WTC11 (cell line): ENCODE measurements at regions not wholly inside any gene's neighbourhood (a gene's known extent, or its start where the extent isn't known, plus 50 kb on each side); places are given as distances from the start of the nearest gene placed in this dataset.

Experiments
- ELF4 ChIP-seq: sonication (generic); formaldehyde crosslinking; IDR thresholded peaks from 2 replicates; pipeline ENCODE4 v1.8.1; 2022; ENCODE audit warnings: low read depth, mild to moderate bottlenecking, moderate library complexity, missing genetic modification reagents
- MYBL2 ChIP-seq: sonication (generic); formaldehyde crosslinking; IDR thresholded peaks from 2 replicates; pipeline ENCODE4 v1.8.1; 2023; ENCODE audit warnings: mild to moderate bottlenecking, moderate library complexity, missing genetic modification reagents
- NR2C2 ChIP-seq: sonication (generic); formaldehyde crosslinking; IDR thresholded peaks from 2 replicates; pipeline ENCODE4 v1.8.0; 2022; ENCODE audit warnings: mild to moderate bottlenecking, missing genetic modification reagents
- NR3C1 ChIP-seq: sonication (generic); formaldehyde crosslinking; conservative IDR thresholded peaks from 2 replicates; pipeline ENCODE4 v1.8.1; 2023; ENCODE audit warnings: low read depth, mild to moderate bottlenecking, missing genetic modification reagents
- SP1 ChIP-seq: sonication (generic); formaldehyde crosslinking; conservative IDR thresholded peaks from 2 replicates; pipeline ENCODE4 v1.8.1; 2022; ENCODE audit warnings: missing genetic modification reagents
- ZBTB43 ChIP-seq: sonication (generic); formaldehyde crosslinking; IDR thresholded peaks from 2 replicates; pipeline ENCODE4 v1.8.1; 2023; ENCODE audit warnings: mild to moderate bottlenecking, missing genetic modification reagents
- ZNF232 ChIP-seq: sonication (generic); formaldehyde crosslinking; IDR thresholded peaks from 2 replicates; pipeline ENCODE4 v1.8.0; 2022; ENCODE audit warnings: mild to moderate bottlenecking, missing genetic modification reagents
- ZNF263 ChIP-seq: sonication (generic); formaldehyde crosslinking; IDR thresholded peaks from 2 replicates; pipeline ENCODE4 v1.8.1; 2022; ENCODE audit warnings: low read depth, mild to moderate bottlenecking, moderate library complexity, missing genetic modification reagents
- ZNF512 ChIP-seq: sonication (generic); formaldehyde crosslinking; IDR thresholded peaks from 2 replicates; pipeline ENCODE4 v1.8.1; 2022; ENCODE audit warnings: missing genetic modification reagents, borderline replicate concordance
- TF ChIP-seq, protein P1 (sequence below): fragments of 200-600 bp; IDR thresholded peaks from 2 replicates; pipeline ENCODE4 v1.8.0; 2022; ENCODE audit warnings: antibody characterized with exemption
- TF ChIP-seq, protein P2 (sequence below): sonication (generic); formaldehyde crosslinking; IDR thresholded peaks from 2 replicates; pipeline ENCODE4 v1.8.0; 2022; ENCODE audit warnings: mild to moderate bottlenecking, missing genetic modification reagents
- TF ChIP-seq, protein P3 (sequence below): fragments of 250-450 bp; sonication (Bioruptor Pico); IDR thresholded peaks from 2 replicates; pipeline ENCODE4 v2.1.2; 2022; ENCODE audit warnings: mild to moderate bottlenecking, moderate library complexity
- TF ChIP-seq, protein P4 (sequence below): sonication (generic); formaldehyde crosslinking; IDR thresholded peaks from 2 replicates; pipeline ENCODE4 v1.8.1; 2023; ENCODE audit warnings: mild to moderate bottlenecking, missing genetic modification reagents, moderate library complexity
- TF ChIP-seq, protein P5 (sequence below): sonication (generic); formaldehyde crosslinking; IDR thresholded peaks from 2 replicates; pipeline ENCODE4 v1.8.1; 2022; ENCODE audit warnings: low read depth, missing genetic modification reagents, borderline replicate concordance

DNA sequence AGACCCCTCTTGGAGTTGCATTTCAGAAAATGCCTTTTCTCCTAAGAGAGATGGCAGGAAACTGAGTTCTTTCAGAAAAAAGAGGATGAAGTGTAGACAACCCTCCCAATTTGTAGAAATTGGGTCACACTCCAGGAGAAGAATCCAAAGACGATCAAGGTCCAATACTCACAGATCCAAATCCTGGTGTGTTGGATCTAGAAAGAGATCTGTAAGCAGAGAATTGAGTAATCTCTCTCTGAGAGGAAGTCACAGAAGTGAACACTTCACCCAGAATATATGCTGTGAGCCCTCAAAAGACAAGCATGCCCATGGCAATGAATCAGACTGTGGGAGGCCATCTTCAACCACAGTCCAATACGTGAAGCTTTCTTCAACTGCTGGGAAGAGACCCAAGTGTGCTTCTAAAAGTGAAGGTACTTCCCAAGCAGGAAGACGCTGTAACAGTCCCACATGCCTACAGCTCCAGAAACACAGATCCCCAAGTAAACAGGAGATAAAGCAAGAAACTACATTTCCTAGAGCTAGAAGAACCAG, 182.7 kb downstream of the SMC2 start:
- TF ChIP-seq, protein P1, sequence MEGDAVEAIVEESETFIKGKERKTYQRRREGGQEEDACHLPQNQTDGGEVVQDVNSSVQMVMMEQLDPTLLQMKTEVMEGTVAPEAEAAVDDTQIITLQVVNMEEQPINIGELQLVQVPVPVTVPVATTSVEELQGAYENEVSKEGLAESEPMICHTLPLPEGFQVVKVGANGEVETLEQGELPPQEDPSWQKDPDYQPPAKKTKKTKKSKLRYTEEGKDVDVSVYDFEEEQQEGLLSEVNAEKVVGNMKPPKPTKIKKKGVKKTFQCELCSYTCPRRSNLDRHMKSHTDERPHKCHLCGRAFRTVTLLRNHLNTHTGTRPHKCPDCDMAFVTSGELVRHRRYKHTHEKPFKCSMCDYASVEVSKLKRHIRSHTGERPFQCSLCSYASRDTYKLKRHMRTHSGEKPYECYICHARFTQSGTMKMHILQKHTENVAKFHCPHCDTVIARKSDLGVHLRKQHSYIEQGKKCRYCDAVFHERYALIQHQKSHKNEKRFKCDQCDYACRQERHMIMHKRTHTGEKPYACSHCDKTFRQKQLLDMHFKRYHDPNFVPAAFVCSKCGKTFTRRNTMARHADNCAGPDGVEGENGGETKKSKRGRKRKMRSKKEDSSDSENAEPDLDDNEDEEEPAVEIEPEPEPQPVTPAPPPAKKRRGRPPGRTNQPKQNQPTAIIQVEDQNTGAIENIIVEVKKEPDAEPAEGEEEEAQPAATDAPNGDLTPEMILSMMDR: no peak
- TF ChIP-seq, protein P2, sequence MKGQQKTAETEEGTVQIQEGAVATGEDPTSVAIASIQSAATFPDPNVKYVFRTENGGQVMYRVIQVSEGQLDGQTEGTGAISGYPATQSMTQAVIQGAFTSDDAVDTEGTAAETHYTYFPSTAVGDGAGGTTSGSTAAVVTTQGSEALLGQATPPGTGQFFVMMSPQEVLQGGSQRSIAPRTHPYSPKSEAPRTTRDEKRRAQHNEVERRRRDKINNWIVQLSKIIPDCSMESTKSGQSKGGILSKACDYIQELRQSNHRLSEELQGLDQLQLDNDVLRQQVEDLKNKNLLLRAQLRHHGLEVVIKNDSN (CRISPR knock-in tag): no peak
- TF ChIP-seq, protein P3, sequence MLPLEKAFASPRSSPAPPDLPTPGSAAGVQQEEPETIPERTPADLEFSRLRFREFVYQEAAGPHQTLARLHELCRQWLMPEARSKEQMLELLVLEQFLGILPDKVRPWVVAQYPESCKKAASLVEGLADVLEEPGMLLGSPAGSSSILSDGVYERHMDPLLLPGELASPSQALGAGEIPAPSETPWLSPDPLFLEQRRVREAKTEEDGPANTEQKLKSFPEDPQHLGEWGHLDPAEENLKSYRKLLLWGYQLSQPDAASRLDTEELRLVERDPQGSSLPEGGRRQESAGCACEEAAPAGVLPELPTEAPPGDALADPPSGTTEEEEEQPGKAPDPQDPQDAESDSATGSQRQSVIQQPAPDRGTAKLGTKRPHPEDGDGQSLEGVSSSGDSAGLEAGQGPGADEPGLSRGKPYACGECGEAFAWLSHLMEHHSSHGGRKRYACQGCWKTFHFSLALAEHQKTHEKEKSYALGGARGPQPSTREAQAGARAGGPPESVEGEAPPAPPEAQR (CRISPR knock-in tag): no peak
- TF ChIP-seq SP1 (CRISPR knock-in tag) (no peak), ZBTB43 (CRISPR knock-in tag) (no peak), NR2C2 (CRISPR knock-in tag) (no peak), ZNF263 (no peak), MYBL2 (CRISPR knock-in tag) (no peak), ELF4 (CRISPR knock-in tag) (no peak), NR3C1 (CRISPR knock-in tag) (no peak), ZNF232 (CRISPR knock-in tag) (no peak), ZNF512 (CRISPR knock-in tag) (no peak)
- TF ChIP-seq, protein P4, sequence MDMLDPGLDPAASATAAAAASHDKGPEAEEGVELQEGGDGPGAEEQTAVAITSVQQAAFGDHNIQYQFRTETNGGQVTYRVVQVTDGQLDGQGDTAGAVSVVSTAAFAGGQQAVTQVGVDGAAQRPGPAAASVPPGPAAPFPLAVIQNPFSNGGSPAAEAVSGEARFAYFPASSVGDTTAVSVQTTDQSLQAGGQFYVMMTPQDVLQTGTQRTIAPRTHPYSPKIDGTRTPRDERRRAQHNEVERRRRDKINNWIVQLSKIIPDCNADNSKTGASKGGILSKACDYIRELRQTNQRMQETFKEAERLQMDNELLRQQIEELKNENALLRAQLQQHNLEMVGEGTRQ (CRISPR knock-in tag): no peak
- TF ChIP-seq, protein P5, sequence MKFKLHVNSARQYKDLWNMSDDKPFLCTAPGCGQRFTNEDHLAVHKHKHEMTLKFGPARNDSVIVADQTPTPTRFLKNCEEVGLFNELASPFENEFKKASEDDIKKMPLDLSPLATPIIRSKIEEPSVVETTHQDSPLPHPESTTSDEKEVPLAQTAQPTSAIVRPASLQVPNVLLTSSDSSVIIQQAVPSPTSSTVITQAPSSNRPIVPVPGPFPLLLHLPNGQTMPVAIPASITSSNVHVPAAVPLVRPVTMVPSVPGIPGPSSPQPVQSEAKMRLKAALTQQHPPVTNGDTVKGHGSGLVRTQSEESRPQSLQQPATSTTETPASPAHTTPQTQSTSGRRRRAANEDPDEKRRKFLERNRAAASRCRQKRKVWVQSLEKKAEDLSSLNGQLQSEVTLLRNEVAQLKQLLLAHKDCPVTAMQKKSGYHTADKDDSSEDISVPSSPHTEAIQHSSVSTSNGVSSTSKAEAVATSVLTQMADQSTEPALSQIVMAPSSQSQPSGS (CRISPR knock-in tag): no peak
